DOHH2 (cell line): ENCODE measurements at regions not wholly inside any gene's neighbourhood (a gene's known extent, or its start where the extent isn't known, plus 50 kb on each side); places are given as distances from the start of the nearest gene placed in this dataset.

Source experiments
- H3F3A ChIP-seq: fragments of 200-600 bp; sonication (generic), shearing (Covaris generic); 2 replicates; pipeline ENCODE4 v1.6.0; 2016; ENCODE audit warnings: antibody characterized with exemption, mild to moderate bottlenecking; ENCODE audit not compliant: control insufficient read depth, insufficient read depth
- H3K27ac ChIP-seq: fragments of 200-600 bp; sonication (generic); 2 replicates; pipeline ENCODE4 v1.5.1; 2014; ENCODE audit warnings: low read depth, mild to moderate bottlenecking, low read length, moderate library complexity
- H3K27me3 ChIP-seq: fragments of 200-600 bp; sonication (generic); 2 replicates; pipeline ENCODE4 v1.6.1; 2014; ENCODE audit warnings: mild to moderate bottlenecking, low read length, mixed read lengths; ENCODE audit not compliant: control insufficient read depth
- H3K36me3 ChIP-seq: fragments of 200-600 bp; sonication (generic); 2 replicates; pipeline ENCODE4 v1.6.1; 2014; ENCODE audit warnings: mild to moderate bottlenecking, low read length, moderate library complexity, mixed read lengths; ENCODE audit not compliant: control insufficient read depth
- H3K4me1 ChIP-seq: fragments of 200-600 bp; sonication (generic); 2 replicates; pipeline ENCODE4 v1.6.1; 2014; ENCODE audit warnings: mild to moderate bottlenecking, low read length, mixed read lengths; ENCODE audit not compliant: control insufficient read depth
- H3K4me2 ChIP-seq: fragments of 200-600 bp; sonication (generic); 2 replicates; pipeline ENCODE4 v1.6.0; 2014; ENCODE audit warnings: mild to moderate bottlenecking, low read length, moderate library complexity
- H3K4me3 ChIP-seq: fragments of 200-600 bp; sonication (generic); 2 replicates; pipeline ENCODE4 v1.5.1; 2014; ENCODE audit warnings: mild to moderate bottlenecking, low read length, mixed read lengths
- H3K79me2 ChIP-seq: fragments of 200-600 bp; sonication (generic); 2 replicates; pipeline ENCODE4 v1.6.1; 2014; ENCODE audit warnings: mild to moderate bottlenecking, low read length, mixed read lengths; ENCODE audit not compliant: control insufficient read depth
- H3K9me2 ChIP-seq: fragments of 200-600 bp; sonication (generic); replicated peaks from 2 replicates; pipeline ENCODE4 v1.6.1; 2014; ENCODE audit warnings: mild to moderate bottlenecking, low read length, mixed read lengths; ENCODE audit not compliant: control insufficient read depth
- H3K9me3 ChIP-seq: fragments of 200-600 bp; sonication (generic); 2 replicates; pipeline ENCODE4 v1.6.1; 2014; ENCODE audit warnings: antibody characterized with exemption, low read length, mixed read lengths; ENCODE audit not compliant: control insufficient read depth, insufficient read depth
- H4K20me1 ChIP-seq: fragments of 200-600 bp; sonication (generic); 2 replicates; pipeline ENCODE4 v1.6.0; 2014; ENCODE audit warnings: low read depth, mild to moderate bottlenecking, antibody characterized with exemption, low read length, moderate library complexity; ENCODE audit not compliant: control insufficient read depth, insufficient read depth
- CTCF ChIP-seq: fragments of 200-600 bp; sonication (generic); IDR thresholded peaks from one replicate; pipeline ENCODE4 v1.5.1; 2014; ENCODE audit warnings: antibody characterized with exemption, mild to moderate bottlenecking, low read depth, low read length; ENCODE audit not compliant: poor library complexity, severe bottlenecking
- EZH2phosphoT487 ChIP-seq: fragments of 200-600 bp; sonication (generic); IDR thresholded peaks from 2 replicates; pipeline ENCODE4 v1.6.1; 2017; ENCODE audit warnings: borderline replicate concordance, mild to moderate bottlenecking, antibody characterized with exemption, low read length, moderate library complexity, mixed read lengths

- H3F3A ChIP-seq, result no peaks in the 10 kb centered on the region
- H3K27ac ChIP-seq, result no peak overlapping the region
- no peaks in the 10 kb centered on the region for H3K36me3 ChIP-seq
- H3K4me3 ChIP-seq, result no peak overlapping the region
- no peak overlapping the region for H3K4me2 ChIP-seq
- H3K79me2 ChIP-seq, result no peaks in the 10 kb centered on the region
- no peaks in the 10 kb centered on the region for H3K4me1 ChIP-seq
- no peak for TF ChIP-seq CTCF
- TF ChIP-seq EZH2phosphoT487, result no peak
- H4K20me1 ChIP-seq, result no peaks in the 10 kb centered on the region
- H3K27me3 ChIP-seq, result no peaks in the 10 kb centered on the region
- H3K9me2 ChIP-seq, result no peaks in the 10 kb centered on the region
- no peaks in the 10 kb centered on the region for H3K9me3 ChIP-seq
Measured at GRCh38 chr4:23972805-23973204, 83.0 kb upstream of the PPARGC1A start.

- TF ChIP-seq EZH2phosphoT487 (no peak), CTCF (no peak)
- H4K20me1 ChIP-seq, result no peaks in the 10 kb centered on the region
- H3K79me2 ChIP-seq, result no peaks in the 10 kb centered on the region
- H3K4me1 ChIP-seq, result no peaks in the 10 kb centered on the region
- no peak overlapping the region for H3K27ac ChIP-seq
- no peak overlapping the region for H3K4me2 ChIP-seq
- H3K27me3 ChIP-seq, result no peaks in the 10 kb centered on the region
- H3F3A ChIP-seq, result no peaks in the 10 kb centered on the region
- no peaks in the 10 kb centered on the region for H3K9me2 ChIP-seq
- no peaks in the 10 kb centered on the region for H3K36me3 ChIP-seq
- H3K4me3 ChIP-seq, result no peak overlapping the region
- H3K9me3 ChIP-seq, result no peaks in the 10 kb centered on the region
Measured at GRCh38 chr4:23972187-23972586, 82.3 kb upstream of the PPARGC1A start.

DNA sequence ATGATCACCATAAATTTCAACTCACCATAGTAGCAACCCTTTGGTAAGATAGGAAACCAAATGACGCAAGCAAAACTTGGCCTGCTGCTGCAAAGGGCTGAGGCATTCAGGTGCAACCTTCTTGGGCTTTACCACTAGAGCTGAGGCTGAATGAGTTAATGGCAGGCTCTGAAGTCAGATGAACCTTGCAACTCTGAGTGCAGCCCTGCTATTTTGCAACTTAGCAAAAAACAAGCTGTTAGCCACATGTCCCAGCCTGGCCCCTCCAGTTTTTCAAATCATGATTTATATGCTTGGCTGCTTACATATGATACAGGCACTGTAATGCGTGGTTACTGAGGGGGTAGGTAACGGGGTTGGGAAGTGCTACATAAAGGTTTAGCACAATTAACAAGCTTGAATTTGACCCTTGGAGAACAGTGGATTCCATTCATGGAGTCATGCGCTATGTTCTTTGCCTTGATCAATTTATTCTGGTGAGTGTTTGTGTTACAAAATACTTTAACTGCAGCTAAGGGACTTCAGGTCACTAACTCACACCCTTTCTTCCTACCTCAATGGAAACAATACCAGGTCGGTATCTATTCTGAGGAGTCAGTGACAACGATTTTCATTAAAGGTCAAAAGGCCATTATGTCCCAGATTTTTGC lies 80.5 kb upstream of the PPARGC1A start:
- Histone ChIP-seq H3K27me3 (no peaks in the 10 kb centered on the region), H4K20me1 (no peaks in the 10 kb centered on the region), H3K27ac (no peak overlapping the region), H3K9me3 (no peaks in the 10 kb centered on the region), H3K36me3 (no peaks in the 10 kb centered on the region), H3K4me2 (no peak overlapping the region), H3K4me1 (no peaks in the 10 kb centered on the region), H3K9me2 (no peaks in the 10 kb centered on the region), H3F3A (no peaks in the 10 kb centered on the region), H3K4me3 (no peak overlapping the region), H3K79me2 (no peaks in the 10 kb centered on the region)
- TF ChIP-seq EZH2phosphoT487 (no peak), CTCF (no peak)
